Muscle of arm (tissue), 1 donor: ENCODE measurements at regions not wholly inside any gene's neighbourhood (a gene's known extent, or its start where the extent isn't known, plus 50 kb on each side); places are given as distances from the start of the nearest gene placed in this dataset.

Experiments used
- DNase-seq: peaks from one replicate; pipeline ENCODE4 v3.0.0-alpha.2; 2013

- DNase-seq: no peak
Measured at GRCh38 chr4:44118971-44119680, 329.5 kb downstream of the KCTD8 start.

GRCh38 chr4:44120646-44121045, 328.0 kb downstream of the KCTD8 start:
- no peak for DNase-seq

- DNase-seq: no peak
Measured at GRCh38 chr4:44121210-44121609, 327.4 kb downstream of the KCTD8 start.
